ENCODE measurements at regions not wholly inside any gene's neighbourhood (a gene's known extent, or its start where the extent isn't known, plus 50 kb on each side); places are given as distances from the start of the nearest gene placed in this dataset.

DNA sequence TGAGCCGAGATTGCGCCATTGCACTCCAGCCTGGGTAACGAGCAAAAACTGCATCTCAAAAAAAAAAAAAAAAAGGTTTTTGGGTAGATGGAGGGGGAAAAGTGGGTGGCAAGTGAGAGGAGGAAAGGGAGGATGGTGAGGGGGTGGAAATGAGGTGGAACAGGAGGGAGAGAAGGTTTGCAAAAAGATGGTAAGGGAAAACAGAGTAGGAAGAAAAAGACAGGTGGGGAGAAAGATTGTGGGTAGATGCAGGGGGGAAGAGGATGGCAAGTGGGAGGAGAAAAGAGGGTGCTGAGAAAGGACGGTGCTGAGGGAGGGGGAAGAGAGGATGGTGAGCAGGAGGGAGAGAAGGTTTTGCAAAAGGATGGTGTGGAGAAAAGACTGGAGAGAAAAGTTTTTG lies 57.8 kb upstream of the C1QTNF9B start:
- Histone ChIP-seq H3K27ac (ENCODE audit: low read depth, low read length) (no peak overlapping the region), H3K9me3 (ENCODE audit: control insufficient read depth, insufficient read depth, low read length) (no peaks in the 10 kb centered on the region), H3K4me1 (ENCODE audit: control insufficient read depth, low read length) (no peaks in the 10 kb centered on the region), H3K79me2 (ENCODE audit: control insufficient read depth, low read length) (no peaks in the 10 kb centered on the region), H3K4me2 (ENCODE audit: low read length) (no peak overlapping the region), H3K36me3 (ENCODE audit: control insufficient read depth, low read length) (no peaks in the 10 kb centered on the region), H3K9me2 (replicated peaks; ENCODE audit: control insufficient read depth, low read length) (no peaks in the 10 kb centered on the region), H4K20me1 (ENCODE audit: control insufficient read depth, insufficient read depth, low read depth, low read length) (no peaks in the 10 kb centered on the region), H3K27me3 (ENCODE audit: control insufficient read depth, low read length) (no peaks in the 10 kb centered on the region), H3K4me3 (ENCODE audit: low read length) (no peak overlapping the region), H3F3A (ENCODE audit: control insufficient read depth, insufficient read depth) (no peaks in the 10 kb centered on the region)
- TF ChIP-seq EZH2phosphoT487 (IDR thresholded peaks at IDR 0.05; ENCODE audit: borderline replicate concordance, low read length) = no peak
- TF ChIP-seq, protein P1, sequence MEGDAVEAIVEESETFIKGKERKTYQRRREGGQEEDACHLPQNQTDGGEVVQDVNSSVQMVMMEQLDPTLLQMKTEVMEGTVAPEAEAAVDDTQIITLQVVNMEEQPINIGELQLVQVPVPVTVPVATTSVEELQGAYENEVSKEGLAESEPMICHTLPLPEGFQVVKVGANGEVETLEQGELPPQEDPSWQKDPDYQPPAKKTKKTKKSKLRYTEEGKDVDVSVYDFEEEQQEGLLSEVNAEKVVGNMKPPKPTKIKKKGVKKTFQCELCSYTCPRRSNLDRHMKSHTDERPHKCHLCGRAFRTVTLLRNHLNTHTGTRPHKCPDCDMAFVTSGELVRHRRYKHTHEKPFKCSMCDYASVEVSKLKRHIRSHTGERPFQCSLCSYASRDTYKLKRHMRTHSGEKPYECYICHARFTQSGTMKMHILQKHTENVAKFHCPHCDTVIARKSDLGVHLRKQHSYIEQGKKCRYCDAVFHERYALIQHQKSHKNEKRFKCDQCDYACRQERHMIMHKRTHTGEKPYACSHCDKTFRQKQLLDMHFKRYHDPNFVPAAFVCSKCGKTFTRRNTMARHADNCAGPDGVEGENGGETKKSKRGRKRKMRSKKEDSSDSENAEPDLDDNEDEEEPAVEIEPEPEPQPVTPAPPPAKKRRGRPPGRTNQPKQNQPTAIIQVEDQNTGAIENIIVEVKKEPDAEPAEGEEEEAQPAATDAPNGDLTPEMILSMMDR (IDR thresholded peaks at IDR 0.05; ENCODE audit: low read depth, low read length, poor library complexity, severe bottlenecking) = no peak

DNA sequence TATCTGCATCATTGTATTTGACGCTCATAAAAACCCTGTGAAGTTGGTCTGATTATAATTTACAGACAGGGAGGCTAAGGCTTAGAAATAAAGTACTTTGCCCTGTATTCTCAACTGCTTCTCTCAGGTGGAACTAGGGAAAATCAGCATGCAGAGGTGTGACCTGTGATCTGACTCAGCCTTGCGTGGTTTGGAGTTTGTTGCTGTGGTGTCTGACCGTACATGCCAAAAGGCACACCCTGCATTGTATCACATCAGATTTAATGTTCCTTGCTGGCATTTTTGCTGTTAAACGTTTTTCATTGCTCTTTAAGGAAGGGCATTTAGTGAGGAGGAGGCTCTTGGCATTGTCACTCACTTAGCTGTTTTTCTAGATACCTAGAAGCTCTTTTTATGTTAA lies 58.8 kb upstream of the C1QTNF9B start:
- H3K36me3 ChIP-seq (ENCODE audit: control insufficient read depth, low read length) = no peaks in the 10 kb centered on the region
- no peak overlapping the region for H3K27ac ChIP-seq (ENCODE audit: low read depth, low read length)
- H3K4me1 ChIP-seq (ENCODE audit: control insufficient read depth, low read length) = no peaks in the 10 kb centered on the region
- no peak for TF ChIP-seq EZH2phosphoT487 (IDR thresholded peaks at IDR 0.05; ENCODE audit: borderline replicate concordance, low read length)
- TF ChIP-seq, protein P1 (IDR thresholded peaks at IDR 0.05; ENCODE audit: low read depth, low read length, poor library complexity, severe bottlenecking) = no peak
- no peaks in the 10 kb centered on the region for H3F3A ChIP-seq (ENCODE audit: control insufficient read depth, insufficient read depth)
- H3K27me3 ChIP-seq (ENCODE audit: control insufficient read depth, low read length) = no peaks in the 10 kb centered on the region
- no peak overlapping the region for H3K4me2 ChIP-seq (ENCODE audit: low read length)
- H3K9me3 ChIP-seq (ENCODE audit: control insufficient read depth, insufficient read depth, low read length) = no peaks in the 10 kb centered on the region
- H3K4me3 ChIP-seq (ENCODE audit: low read length) = no peak overlapping the region
- no peaks in the 10 kb centered on the region for H4K20me1 ChIP-seq (ENCODE audit: control insufficient read depth, insufficient read depth, low read depth, low read length)
- H3K9me2 ChIP-seq (replicated peaks; ENCODE audit: control insufficient read depth, low read length) = no peaks in the 10 kb centered on the region
- no peaks in the 10 kb centered on the region for H3K79me2 ChIP-seq (ENCODE audit: control insufficient read depth, low read length)

DNA sequence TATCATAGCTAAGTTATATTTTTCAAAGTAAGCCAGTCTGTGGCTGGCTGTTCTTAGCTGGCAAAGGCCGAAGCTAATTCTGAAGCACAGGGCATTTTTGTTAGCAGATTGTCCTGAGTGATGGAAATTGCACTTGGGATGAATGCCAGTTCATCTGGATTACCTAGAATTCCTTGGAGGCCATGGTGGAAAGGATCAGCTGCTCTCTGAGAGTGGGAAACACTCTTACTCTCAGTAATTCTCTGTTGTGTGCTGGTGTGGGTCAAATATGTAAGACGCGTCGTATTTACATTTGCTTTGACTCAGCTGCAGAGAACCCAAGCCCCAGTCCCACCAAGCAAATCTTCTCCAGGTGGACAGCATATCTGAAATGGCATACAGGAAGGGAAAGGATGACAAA lies 60.7 kb upstream of the C1QTNF9B start:
- no peak for TF ChIP-seq EZH2phosphoT487 (IDR thresholded peaks at IDR 0.05; ENCODE audit: borderline replicate concordance, low read length)
- TF ChIP-seq, protein P1 (IDR thresholded peaks at IDR 0.05; ENCODE audit: low read depth, low read length, poor library complexity, severe bottlenecking) = no peak
- H3K27ac ChIP-seq (ENCODE audit: low read depth, low read length) = no peak overlapping the region
- no peaks in the 10 kb centered on the region for H3K79me2 ChIP-seq (ENCODE audit: control insufficient read depth, low read length)
- no peaks in the 10 kb centered on the region for H3K4me1 ChIP-seq (ENCODE audit: control insufficient read depth, low read length)
- no peak overlapping the region for H3K4me3 ChIP-seq (ENCODE audit: low read length)
- H4K20me1 ChIP-seq (ENCODE audit: control insufficient read depth, insufficient read depth, low read depth, low read length) = no peaks in the 10 kb centered on the region
- no peaks in the 10 kb centered on the region for H3K36me3 ChIP-seq (ENCODE audit: control insufficient read depth, low read length)
- H3K9me3 ChIP-seq (ENCODE audit: control insufficient read depth, insufficient read depth, low read length) = no peaks in the 10 kb centered on the region
- H3K4me2 ChIP-seq (ENCODE audit: low read length) = no peak overlapping the region
- no peaks in the 10 kb centered on the region for H3F3A ChIP-seq (ENCODE audit: control insufficient read depth, insufficient read depth)
- H3K9me2 ChIP-seq (replicated peaks; ENCODE audit: control insufficient read depth, low read length) = no peaks in the 10 kb centered on the region
- H3K27me3 ChIP-seq (ENCODE audit: control insufficient read depth, low read length) = no peaks in the 10 kb centered on the region
